Testis (tissue), 2 donors: ENCODE measurements at regions not wholly inside any gene's neighbourhood (a gene's known extent, or its start where the extent isn't known, plus 50 kb on each side); places are given as distances from the start of the nearest gene placed in this dataset.

Experiments
- CTCF ChIP-seq, 3 experiments: fragments of 450-650 bp in 2 of 3; fragments of 200-600 bp in 1 of 3; sonication (generic) in 1 of 3; IDR thresholded peaks; one replicate each; pipeline ENCODE4 v1.5.1; 2016 to 2019; ENCODE audit warnings: antibody characterized with exemption in 3 of 3, mild to moderate bottlenecking in 2 of 3, moderate library complexity in 1 of 3
- POLR2A ChIP-seq: fragments of 450-650 bp; IDR thresholded peaks from one replicate; pipeline ENCODE4 v1.6.1; 2017; ENCODE audit warnings: antibody characterized with exemption, mild to moderate bottlenecking, moderate library complexity

GRCh38 chrX:13485167-13485566, 84.2 kb upstream of the EGFL6 start:
- TF ChIP-seq CTCF (IDR thresholded peaks at IDR 0.05) (no peak), POLR2A (no peak)
